ENCODE measurements at regions not wholly inside any gene's neighbourhood (a gene's known extent, or its start where the extent isn't known, plus 50 kb on each side); places are given as distances from the start of the nearest gene placed in this dataset.

DNA sequence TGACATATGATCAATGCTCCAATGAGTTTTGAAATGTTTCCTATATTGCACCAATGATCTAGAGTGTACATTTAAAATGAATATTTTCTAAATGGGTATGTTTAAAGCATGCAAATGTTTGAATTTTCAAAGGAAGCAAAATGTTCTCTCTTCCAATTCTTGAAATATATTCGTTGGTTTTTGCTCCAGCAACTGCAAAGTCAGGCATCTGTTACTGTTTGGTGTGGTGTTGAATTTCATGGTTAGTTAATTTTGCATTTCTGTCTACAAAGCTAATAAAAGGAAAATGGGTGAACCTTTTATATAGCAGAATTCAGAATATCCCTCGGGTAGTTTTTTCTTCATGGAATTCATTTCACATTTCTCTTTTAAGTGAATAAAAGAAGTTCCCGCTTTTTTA is 1018.3 kb downstream of the GRIK2 start:
- TF ChIP-seq CTCF (IDR thresholded peaks at IDR 0.05; ENCODE audit: insufficient read depth, low read length, poor library complexity, severe bottlenecking) (no peak), EZH2phosphoT487 (conservative IDR thresholded peaks at IDR 0.05; ENCODE audit: low read length) (no peak)
